MCF 10A (cell line): ENCODE measurements at regions not wholly inside any gene's neighbourhood (a gene's known extent, or its start where the extent isn't known, plus 50 kb on each side); places are given as distances from the start of the nearest gene placed in this dataset.

Experiments
- BruUV-seq: library from RNA; stranded (reverse); fragments of 400-500 nt; replicated peaks from 2 replicates; lab custom pipeline; 2021; lab: Mats Ljungman, UMichigan
- CTCF ChIA-PET: fragments of 300-600 bp; sonication (Branson Sonifier 250); formaldehyde crosslinking; extraction: SDS; loops from one replicate; lab custom pipeline; 2021; ENCODE audit warnings: antibody characterized with exemption, inconsistent platforms; lab: Yijun Ruan, JAX
- POLR2A ChIA-PET: fragments of 300-600, 350-650 bp; sonication (Branson Sonifier 250); formaldehyde crosslinking; extraction: SDS; loops from one replicate; lab custom pipeline; 2020; ENCODE audit warnings: antibody characterized with exemption, inconsistent platforms; lab: Yijun Ruan, JAX
- DNase-seq: peaks from one replicate; pipeline ENCODE4 v3.0.0-alpha.2; 2018; ENCODE audit not compliant: unreplicated experiment
- H3K27ac Mint-ChIP-seq: one replicate; pipeline ENCODE4 v1.8.0; 2022; ENCODE audit warnings: mild to moderate bottlenecking, low read depth, mixed read lengths; ENCODE audit not compliant: unreplicated experiment
- H3K27me3 Mint-ChIP-seq: one replicate; pipeline ENCODE4 v1.8.0; 2022; ENCODE audit warnings: mixed read lengths; ENCODE audit not compliant: insufficient read depth, unreplicated experiment
- H3K36me3 Mint-ChIP-seq: one replicate; pipeline ENCODE4 v1.8.0; 2022; ENCODE audit warnings: mild to moderate bottlenecking, moderate library complexity, mixed read lengths; ENCODE audit not compliant: insufficient read depth, unreplicated experiment
- H3K4me1 Mint-ChIP-seq: one replicate; pipeline ENCODE4 v1.8.0; 2022; ENCODE audit warnings: mixed read lengths; ENCODE audit not compliant: insufficient read depth, unreplicated experiment
- H3K4me3 Mint-ChIP-seq: one replicate; pipeline ENCODE4 v1.8.0; 2022; ENCODE audit warnings: mild to moderate bottlenecking, moderate library complexity, mixed read lengths; ENCODE audit not compliant: unreplicated experiment
- H3K9me3 Mint-ChIP-seq: one replicate; pipeline ENCODE4 v1.8.0; 2022; ENCODE audit warnings: mixed read lengths; ENCODE audit not compliant: unreplicated experiment
- intact Hi-C: fragments of 100-400 bp; cut with micrococcal nuclease; formaldehyde crosslinking; loops from 2 replicates; pipeline ENCODE4 v1.14.1; 2022
- TF ChIP-seq, protein P1 (sequence below): fragments of 200-600 bp; IDR thresholded peaks from one replicate; pipeline ENCODE4 v1.8.0; 2022; ENCODE audit warnings: antibody characterized with exemption, mild to moderate bottlenecking; ENCODE audit not compliant: unreplicated experiment

GRCh38 chr2:41711736-41712135 is 336.1 kb upstream of the PKDCC start:
- POLR2A ChIA-PET = interaction anchor here (0.7 to 3.3 kb wide), 2 partner anchors 10 to 439 kb away, joined by 3 to 28 read pairs; no protein-coding TSS in a partner anchor
- TF ChIP-seq, protein P1, sequence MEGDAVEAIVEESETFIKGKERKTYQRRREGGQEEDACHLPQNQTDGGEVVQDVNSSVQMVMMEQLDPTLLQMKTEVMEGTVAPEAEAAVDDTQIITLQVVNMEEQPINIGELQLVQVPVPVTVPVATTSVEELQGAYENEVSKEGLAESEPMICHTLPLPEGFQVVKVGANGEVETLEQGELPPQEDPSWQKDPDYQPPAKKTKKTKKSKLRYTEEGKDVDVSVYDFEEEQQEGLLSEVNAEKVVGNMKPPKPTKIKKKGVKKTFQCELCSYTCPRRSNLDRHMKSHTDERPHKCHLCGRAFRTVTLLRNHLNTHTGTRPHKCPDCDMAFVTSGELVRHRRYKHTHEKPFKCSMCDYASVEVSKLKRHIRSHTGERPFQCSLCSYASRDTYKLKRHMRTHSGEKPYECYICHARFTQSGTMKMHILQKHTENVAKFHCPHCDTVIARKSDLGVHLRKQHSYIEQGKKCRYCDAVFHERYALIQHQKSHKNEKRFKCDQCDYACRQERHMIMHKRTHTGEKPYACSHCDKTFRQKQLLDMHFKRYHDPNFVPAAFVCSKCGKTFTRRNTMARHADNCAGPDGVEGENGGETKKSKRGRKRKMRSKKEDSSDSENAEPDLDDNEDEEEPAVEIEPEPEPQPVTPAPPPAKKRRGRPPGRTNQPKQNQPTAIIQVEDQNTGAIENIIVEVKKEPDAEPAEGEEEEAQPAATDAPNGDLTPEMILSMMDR = no peak
- H3K27me3 Mint-ChIP-seq = no peaks in the 10 kb centered on the region
- no peak overlapping the region for H3K27ac Mint-ChIP-seq
- CTCF ChIA-PET = interaction anchor here (3.2 kb wide), 1 partner anchor 13 kb away, joined by 12 read pairs; no protein-coding TSS in a partner anchor
- no peaks in the 10 kb centered on the region for H3K9me3 Mint-ChIP-seq
- no peak overlapping the region for H3K4me3 Mint-ChIP-seq
- intact Hi-C loops = no loop called here
- BruUV-seq = no TSS peak
- peaks cover 30% of the 10 kb centered on the region for H3K4me1 Mint-ChIP-seq
- DNase-seq = no peak
- no peaks in the 10 kb centered on the region for H3K36me3 Mint-ChIP-seq

GRCh38 chr2:41716497-41716896 is 331.3 kb upstream of the PKDCC start:
- POLR2A ChIA-PET = interaction anchor here (1.6 kb wide), 1 partner anchor 10 kb away, joined by 6 read pairs; no protein-coding TSS in a partner anchor
- no peaks in the 10 kb centered on the region for H3K9me3 Mint-ChIP-seq
- no peak for DNase-seq
- no peaks in the 10 kb centered on the region for H3K36me3 Mint-ChIP-seq
- H3K27ac Mint-ChIP-seq = no peak overlapping the region
- no peak overlapping the region for H3K4me3 Mint-ChIP-seq
- no peaks in the 10 kb centered on the region for H3K27me3 Mint-ChIP-seq
- intact Hi-C loops = no loop called here
- no TSS peak for BruUV-seq
- H3K4me1 Mint-ChIP-seq = peaks cover 34% of the 10 kb centered on the region
- TF ChIP-seq, protein P1 = no peak
- CTCF ChIA-PET = interaction anchor here (2.6 kb wide), 1 partner anchor 18 kb away, joined by 10 read pairs; no protein-coding TSS in a partner anchor

DNA sequence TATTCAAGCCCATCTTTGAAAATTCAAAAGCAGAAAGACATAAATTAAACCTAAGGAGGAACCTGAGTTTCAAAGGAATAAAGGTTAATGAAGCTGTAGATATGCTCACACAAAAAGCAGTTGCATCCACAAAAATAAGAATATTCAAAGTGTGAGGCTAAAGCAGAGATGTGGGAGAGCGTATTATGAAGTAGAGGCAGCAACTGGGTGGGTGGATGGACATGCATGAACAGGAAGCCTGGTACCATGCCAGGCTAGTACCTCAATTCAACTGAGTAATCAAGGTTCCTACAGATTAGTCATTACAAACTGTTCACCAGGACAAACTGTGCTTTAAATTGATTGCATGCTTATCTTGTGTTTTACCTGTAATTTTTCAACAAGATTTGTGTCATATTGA is 330.0 kb upstream of the PKDCC start:
- H3K36me3 Mint-ChIP-seq = no peaks in the 10 kb centered on the region
- no TSS peak for BruUV-seq
- no peaks in the 10 kb centered on the region for H3K9me3 Mint-ChIP-seq
- POLR2A ChIA-PET = interaction anchor here (0.9 to 1.6 kb wide), 5 partner anchors 7 to 47 kb away, joined by 3 to 6 read pairs (median 3); no protein-coding TSS in a partner anchor
- CTCF ChIA-PET = interaction anchor here (0.9 to 2.6 kb wide), 2 partner anchors 19 to 52 kb away, joined by 3 to 10 read pairs; no protein-coding TSS in a partner anchor
- peak overlapping the region; percentile 35 for H3K27ac Mint-ChIP-seq
- intact Hi-C loops = no loop called here
- H3K4me3 Mint-ChIP-seq = no peak overlapping the region
- H3K4me1 Mint-ChIP-seq = peaks cover 41% of the 10 kb centered on the region
- TF ChIP-seq, protein P1 = no peak
- H3K27me3 Mint-ChIP-seq = no peaks in the 10 kb centered on the region
- DNase-seq = peak; percentile 85

DNA sequence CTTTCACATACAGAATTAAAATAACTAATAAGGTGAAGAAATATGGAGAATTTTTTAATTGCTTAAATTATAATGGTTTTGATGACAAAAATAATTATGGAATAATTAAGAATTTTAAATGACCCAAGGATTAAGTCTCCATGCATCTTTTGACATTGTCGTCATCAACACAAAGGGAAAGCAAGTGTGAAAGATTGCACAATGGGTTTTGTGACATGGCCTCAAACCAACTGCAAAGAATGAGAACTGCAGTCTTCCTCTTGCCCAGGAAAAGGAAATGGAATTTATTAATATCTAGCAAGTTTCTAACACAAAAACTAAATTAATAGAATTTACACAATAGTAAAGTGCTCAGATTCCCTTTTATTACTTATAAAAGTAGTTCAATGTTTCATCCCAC is 329.1 kb upstream of the PKDCC start:
- Mint-ChIP-seq H3K36me3 (no peaks in the 10 kb centered on the region), H3K27ac (peak overlapping the region; percentile 12), H3K9me3 (no peaks in the 10 kb centered on the region), H3K27me3 (no peaks in the 10 kb centered on the region), H3K4me3 (no peak overlapping the region), H3K4me1 (peaks cover 47% of the 10 kb centered on the region)
- POLR2A ChIA-PET = interaction anchor here (0.7 to 1.1 kb wide), 5 partner anchors 8 to 46 kb away, joined by 3 read pairs; no protein-coding TSS in a partner anchor
- BruUV-seq = no TSS peak
- intact Hi-C loops = no loop called here
- CTCF ChIA-PET = interaction anchor here (0.9 kb wide), 1 partner anchor 51 kb away, joined by 3 read pairs; no protein-coding TSS in a partner anchor
- DNase-seq = peak; percentile 24
- TF ChIP-seq, protein P1 = no peak
